ENCODE measurements at regions not wholly inside any gene's neighbourhood (a gene's known extent, or its start where the extent isn't known, plus 50 kb on each side); places are given as distances from the start of the nearest gene placed in this dataset.

DNA sequence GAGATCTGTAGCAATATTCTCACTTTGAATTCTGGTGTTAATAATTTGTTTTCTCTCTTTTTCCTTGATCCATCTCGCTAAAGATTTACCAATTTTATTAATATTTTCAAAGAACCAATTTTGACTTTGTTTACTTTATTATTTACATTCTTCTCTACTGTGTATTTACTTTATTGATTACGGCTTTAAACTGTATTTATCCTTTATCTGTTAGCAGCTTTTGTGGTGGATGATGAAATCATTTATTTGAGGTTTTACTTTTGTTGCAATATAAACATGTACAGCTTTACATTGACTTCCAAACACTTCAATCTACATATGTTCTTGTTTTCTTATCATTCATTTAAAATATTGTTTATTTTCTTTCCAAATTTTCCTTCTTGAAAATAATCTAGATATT lies 719.9 kb downstream of the ADCYAP1 start:
- no peaks in the 10 kb centered on the region for H3K79me2 ChIP-seq (ENCODE audit: insufficient read depth, low read length)
- H3K4me3 ChIP-seq (ENCODE audit: low read depth in 1 of 2, low read length in 2 of 2): no peak overlapping the region
- no peak overlapping the region for H3K27ac ChIP-seq (ENCODE audit: low read length)
- no peak for TF ChIP-seq EZH2 (IDR thresholded peaks at IDR 0.05; ENCODE audit: borderline replicate concordance, low read depth, low read length, severe bottlenecking)
- TF ChIP-seq, protein P1, sequence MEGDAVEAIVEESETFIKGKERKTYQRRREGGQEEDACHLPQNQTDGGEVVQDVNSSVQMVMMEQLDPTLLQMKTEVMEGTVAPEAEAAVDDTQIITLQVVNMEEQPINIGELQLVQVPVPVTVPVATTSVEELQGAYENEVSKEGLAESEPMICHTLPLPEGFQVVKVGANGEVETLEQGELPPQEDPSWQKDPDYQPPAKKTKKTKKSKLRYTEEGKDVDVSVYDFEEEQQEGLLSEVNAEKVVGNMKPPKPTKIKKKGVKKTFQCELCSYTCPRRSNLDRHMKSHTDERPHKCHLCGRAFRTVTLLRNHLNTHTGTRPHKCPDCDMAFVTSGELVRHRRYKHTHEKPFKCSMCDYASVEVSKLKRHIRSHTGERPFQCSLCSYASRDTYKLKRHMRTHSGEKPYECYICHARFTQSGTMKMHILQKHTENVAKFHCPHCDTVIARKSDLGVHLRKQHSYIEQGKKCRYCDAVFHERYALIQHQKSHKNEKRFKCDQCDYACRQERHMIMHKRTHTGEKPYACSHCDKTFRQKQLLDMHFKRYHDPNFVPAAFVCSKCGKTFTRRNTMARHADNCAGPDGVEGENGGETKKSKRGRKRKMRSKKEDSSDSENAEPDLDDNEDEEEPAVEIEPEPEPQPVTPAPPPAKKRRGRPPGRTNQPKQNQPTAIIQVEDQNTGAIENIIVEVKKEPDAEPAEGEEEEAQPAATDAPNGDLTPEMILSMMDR (IDR thresholded peaks at IDR 0.05; ENCODE audit: borderline replicate concordance, extremely low read depth, low read length, poor library complexity, severe bottlenecking): no peak
- H4K20me1 ChIP-seq (ENCODE audit: insufficient read depth, low read length): no peaks in the 10 kb centered on the region
- H3K36me3 ChIP-seq (ENCODE audit: insufficient read depth, low read length): no peaks in the 10 kb centered on the region
- H3K9ac ChIP-seq (ENCODE audit: low read depth, low read length): no peak overlapping the region
- H3K27me3 ChIP-seq (ENCODE audit: insufficient read depth, low read length, poor library complexity): no peaks in the 10 kb centered on the region
- ATAC-seq (ENCODE audit: insufficient read depth, low read depth) (no peak), DNase-seq (no peak)
- no peaks in the 10 kb centered on the region for H3K9me3 ChIP-seq (ENCODE audit: insufficient read depth, low read length, severe bottlenecking)
- H3K4me1 ChIP-seq (ENCODE audit: insufficient read depth, low read length): no peaks in the 10 kb centered on the region
- no peak overlapping the region for H3K4me2 ChIP-seq (ENCODE audit: insufficient read depth, low read length)
- no peak overlapping the region for H2AFZ ChIP-seq (ENCODE audit: low read depth, low read length)

DNA sequence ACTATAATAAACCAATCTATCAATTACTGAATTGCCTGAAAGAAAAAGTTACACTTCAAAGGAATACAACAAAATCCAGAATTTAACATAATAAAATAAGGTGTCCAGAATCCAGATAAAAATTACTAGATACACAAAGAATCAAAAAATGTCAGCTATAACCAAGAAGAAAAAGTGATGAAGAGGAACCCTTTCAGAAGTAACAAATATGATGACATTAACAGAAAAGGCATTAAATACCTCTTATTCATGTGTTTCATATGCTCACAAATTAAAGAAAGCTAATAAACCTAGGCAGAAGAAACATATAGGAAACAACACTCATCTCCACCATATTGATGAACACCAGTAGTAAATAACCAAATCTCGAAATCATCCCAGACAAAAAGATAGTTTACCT lies 722.8 kb downstream of the ADCYAP1 start:
- H3K27ac ChIP-seq (ENCODE audit: low read length): no peak overlapping the region
- no peak for DNase-seq
- H4K20me1 ChIP-seq (ENCODE audit: insufficient read depth, low read length): no peaks in the 10 kb centered on the region
- no peak for ATAC-seq (ENCODE audit: insufficient read depth, low read depth)
- no peaks in the 10 kb centered on the region for H3K9me3 ChIP-seq (ENCODE audit: insufficient read depth, low read length, severe bottlenecking)
- TF ChIP-seq EZH2 (IDR thresholded peaks at IDR 0.05; ENCODE audit: borderline replicate concordance, low read depth, low read length, severe bottlenecking): no peak
- TF ChIP-seq, protein P1 (IDR thresholded peaks at IDR 0.05; ENCODE audit: borderline replicate concordance, extremely low read depth, low read length, poor library complexity, severe bottlenecking): no peak
- no peaks in the 10 kb centered on the region for H3K36me3 ChIP-seq (ENCODE audit: insufficient read depth, low read length)
- no peaks in the 10 kb centered on the region for H3K4me1 ChIP-seq (ENCODE audit: insufficient read depth, low read length)
- H3K4me2 ChIP-seq (ENCODE audit: insufficient read depth, low read length): no peak overlapping the region
- no peak overlapping the region for H3K4me3 ChIP-seq (ENCODE audit: low read depth in 1 of 2, low read length in 2 of 2)
- no peak overlapping the region for H3K9ac ChIP-seq (ENCODE audit: low read depth, low read length)
- no peaks in the 10 kb centered on the region for H3K79me2 ChIP-seq (ENCODE audit: insufficient read depth, low read length)
- H2AFZ ChIP-seq (ENCODE audit: low read depth, low read length): no peak overlapping the region
- H3K27me3 ChIP-seq (ENCODE audit: insufficient read depth, low read length, poor library complexity): no peaks in the 10 kb centered on the region

DNA sequence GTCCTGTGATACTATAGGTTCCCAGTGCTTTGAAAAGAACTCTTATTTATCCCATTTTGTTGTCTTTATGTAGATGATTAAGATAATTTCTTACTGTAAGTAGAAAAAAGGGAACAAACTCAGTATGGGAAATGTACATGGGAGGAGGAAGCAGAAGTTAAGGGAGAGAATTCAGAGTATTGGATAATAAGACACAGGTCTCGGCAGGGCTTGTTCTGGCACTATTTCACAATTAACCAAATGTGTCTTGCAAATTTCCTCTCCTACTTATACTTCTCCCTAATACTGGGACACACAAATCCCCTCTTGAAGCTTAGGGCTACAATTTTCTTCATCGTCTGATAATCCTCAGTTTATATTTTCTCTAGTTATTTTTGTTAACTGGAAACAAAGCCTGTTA lies 744.0 kb downstream of the ADCYAP1 start:
- Histone ChIP-seq H2AFZ (ENCODE audit: low read depth, low read length) (no peak overlapping the region), H3K36me3 (ENCODE audit: insufficient read depth, low read length) (no peaks in the 10 kb centered on the region), H3K4me1 (ENCODE audit: insufficient read depth, low read length) (no peaks in the 10 kb centered on the region), H3K4me2 (ENCODE audit: insufficient read depth, low read length) (no peak overlapping the region), H4K20me1 (ENCODE audit: insufficient read depth, low read length) (no peaks in the 10 kb centered on the region), H3K9me3 (ENCODE audit: insufficient read depth, low read length, severe bottlenecking) (no peaks in the 10 kb centered on the region), H3K79me2 (ENCODE audit: insufficient read depth, low read length) (no peaks in the 10 kb centered on the region), H3K27ac (ENCODE audit: low read length) (no peak overlapping the region), H3K9ac (ENCODE audit: low read depth, low read length) (no peak overlapping the region), H3K27me3 (ENCODE audit: insufficient read depth, low read length, poor library complexity) (no peaks in the 10 kb centered on the region), H3K4me3 (ENCODE audit: low read depth in 1 of 2, low read length in 2 of 2) (no peak overlapping the region)
- no peak for TF ChIP-seq EZH2 (IDR thresholded peaks at IDR 0.05; ENCODE audit: borderline replicate concordance, low read depth, low read length, severe bottlenecking)
- TF ChIP-seq, protein P1 (IDR thresholded peaks at IDR 0.05; ENCODE audit: borderline replicate concordance, extremely low read depth, low read length, poor library complexity, severe bottlenecking): no peak
- ATAC-seq (ENCODE audit: insufficient read depth, low read depth) (no peak), DNase-seq (no peak)

DNA sequence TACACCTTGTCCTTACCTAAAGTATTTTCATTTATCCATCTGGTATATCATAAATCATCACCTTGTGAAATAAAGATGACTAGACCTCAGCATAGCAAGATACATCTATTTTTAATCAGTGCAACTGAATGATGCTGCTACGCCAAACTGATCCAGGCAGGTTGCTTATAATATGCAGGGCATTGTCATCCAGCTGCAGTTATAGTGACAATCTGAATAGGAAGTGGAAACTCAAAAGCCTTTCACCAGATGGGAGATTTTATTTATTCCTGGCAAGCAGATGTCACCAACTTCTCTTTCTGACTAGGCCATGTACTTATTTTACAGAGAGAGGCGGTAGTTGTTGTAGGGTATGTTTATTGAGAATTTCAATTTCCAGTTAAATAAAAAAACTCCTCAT lies 747.3 kb downstream of the ADCYAP1 start:
- TF ChIP-seq, protein P1 (IDR thresholded peaks at IDR 0.05; ENCODE audit: borderline replicate concordance, extremely low read depth, low read length, poor library complexity, severe bottlenecking): no peak
- no peak for TF ChIP-seq EZH2 (IDR thresholded peaks at IDR 0.05; ENCODE audit: borderline replicate concordance, low read depth, low read length, severe bottlenecking)
- H4K20me1 ChIP-seq (ENCODE audit: insufficient read depth, low read length): no peaks in the 10 kb centered on the region

More for the DNA sequence above, 747.3 kb downstream of the ADCYAP1 start:
- Histone ChIP-seq H3K27ac (ENCODE audit: low read length) (no peak overlapping the region), H3K9ac (ENCODE audit: low read depth, low read length) (no peak overlapping the region), H3K4me3 (ENCODE audit: low read depth in 1 of 2, low read length in 2 of 2) (no peak overlapping the region), H3K36me3 (ENCODE audit: insufficient read depth, low read length) (no peaks in the 10 kb centered on the region), H3K79me2 (ENCODE audit: insufficient read depth, low read length) (no peaks in the 10 kb centered on the region), H2AFZ (ENCODE audit: low read depth, low read length) (no peak overlapping the region), H3K27me3 (ENCODE audit: insufficient read depth, low read length, poor library complexity) (no peaks in the 10 kb centered on the region), H3K4me2 (ENCODE audit: insufficient read depth, low read length) (no peak overlapping the region), H3K4me1 (ENCODE audit: insufficient read depth, low read length) (no peaks in the 10 kb centered on the region), H3K9me3 (ENCODE audit: insufficient read depth, low read length, severe bottlenecking) (no peaks in the 10 kb centered on the region)
- ATAC-seq (ENCODE audit: insufficient read depth, low read depth): no peak
- DNase-seq: no peak

All from DND-41 (cell line).